A549 (cell line): ENCODE measurements at regions not wholly inside any gene's neighbourhood (a gene's known extent, or its start where the extent isn't known, plus 50 kb on each side); places are given as distances from the start of the nearest gene placed in this dataset.

ENCODE experiments used
- ATAC-seq, 2 experiments: fragments of 200-7000 bp in 1 of 2; fragments of >200 bp in 1 of 2; cut with Nextera tagmentation in 1 of 2; cut with Tn5 transposase in 1 of 2; 3 replicates each; pipeline versions ENCODE4 v1.8.0 to v1.9.1; 2018 to 2020; ENCODE audit warnings: mild to moderate bottlenecking in 1 of 2, moderate library complexity in 1 of 2
- CTCF ChIA-PET: fragments of 300-600 bp; sonication (Branson Sonifier 250); formaldehyde crosslinking; extraction: SDS; loops from one replicate; lab custom pipeline; 2021; ENCODE audit warnings: antibody characterized with exemption, inconsistent platforms; lab: Yijun Ruan, JAX
- POLR2A ChIA-PET: fragments of 350-600 bp; formaldehyde crosslinking; extraction: SDS; loops from one replicate; lab custom pipeline; 2021; ENCODE audit warnings: antibody characterized with exemption, inconsistent platforms; lab: Yijun Ruan, JAX
- DNase-seq, 2 experiments: peaks; one replicate each; pipeline versions ENCODE4 v3.0.0 to v3.0.0-alpha.2; 2011 to 2016; ENCODE audit warnings: low read depth in 1 of 2, low spot score in 1 of 2
- FAIRE-seq: peaks from 2 replicates; lab custom pipeline; 2011; peaks lifted over from hg19 to GRCh38; lab: Jason Lieb, UNC
- H3K27ac ChIP-seq, 2 experiments: fragments of >200 bp; sonication (Bioruptor Twin); formaldehyde crosslinking; 3 replicates each; pipeline ENCODE4 v1.5.1; 2016 to 2017
- H3K4me1 ChIP-seq: fragments of >200 bp; sonication (Bioruptor Twin); formaldehyde crosslinking; 3 replicates; pipeline ENCODE4 v1.6.1; 2016
- H3K4me2 ChIP-seq: fragments of >200 bp; sonication (Bioruptor Twin); formaldehyde crosslinking; 3 replicates; pipeline ENCODE4 v1.6.1; 2016
- H3K4me3 ChIP-seq: fragments of >200 bp; sonication (Bioruptor Twin); formaldehyde crosslinking; 3 replicates; pipeline ENCODE4 v1.5.1; 2016
- H3K9me3 ChIP-seq: fragments of >200 bp; sonication (Bioruptor Twin); formaldehyde crosslinking; 3 replicates; pipeline ENCODE4 v1.6.1; 2016
- ATOH8 ChIP-seq: fragments of 250-450 bp; sonication (Bioruptor Pico); IDR thresholded peaks from 2 replicates; pipeline ENCODE4 v1.5.0; 2020; ENCODE audit warnings: low read depth, mild to moderate bottlenecking, moderate library complexity
- BHLHE40 ChIP-seq: IDR thresholded peaks from 2 replicates; pipeline ENCODE4 v1.6.1; 2012; ENCODE audit warnings: low read depth, low read length, inconsistent platforms
- CBX8 ChIP-seq: fragments of 200-600 bp; sonication (generic); IDR thresholded peaks from 2 replicates; pipeline ENCODE4 v1.6.1; 2016
- CTCF ChIP-seq: fragments of >200 bp; sonication (Bioruptor Twin); formaldehyde crosslinking; IDR thresholded peaks from 3 replicates; pipeline ENCODE4 v1.5.1; 2016
- EHF ChIP-seq: fragments of 250-450 bp; sonication (Bioruptor Pico); IDR thresholded peaks from 2 replicates; pipeline ENCODE4 v1.5.0; 2020; ENCODE audit warnings: mild to moderate bottlenecking
- FOXS1 ChIP-seq: fragments of 250-450 bp; sonication (Bioruptor Pico); IDR thresholded peaks from 2 replicates; pipeline ENCODE4 v1.5.0; 2020; ENCODE audit warnings: mild to moderate bottlenecking, moderate library complexity
- GATA3 ChIP-seq: IDR thresholded peaks from 2 replicates; pipeline ENCODE4 v1.6.1; 2012; ENCODE audit warnings: borderline replicate concordance
- HES2 ChIP-seq: fragments of >200 bp; sonication (Bioruptor Twin); formaldehyde crosslinking; IDR thresholded peaks from 2 replicates; pipeline ENCODE4 v1.6.1; 2016
- JUN ChIP-seq, 2 experiments: fragments of >200 bp; sonication (Bioruptor Twin); formaldehyde crosslinking; IDR thresholded peaks; 2 replicates in 1 of 2; 3 replicates in 1 of 2; pipeline ENCODE4 v1.6.1; 2016 to 2017
- KDM1A ChIP-seq: fragments of 200-600 bp; sonication (generic); IDR thresholded peaks from 2 replicates; pipeline ENCODE4 v1.6.1; 2016; ENCODE audit warnings: low read depth, mild to moderate bottlenecking
- KDM5A ChIP-seq: fragments of 200-600 bp; sonication (generic); IDR thresholded peaks from 2 replicates; pipeline ENCODE4 v1.6.1; 2016; ENCODE audit warnings: antibody characterized with exemption, mild to moderate bottlenecking
- MAFK ChIP-seq: fragments of 450-650 bp; IDR thresholded peaks from 2 replicates; pipeline ENCODE4 v1.6.1; 2014; ENCODE audit not compliant: partially characterized antibody
- NR3C1 ChIP-seq: fragments of >200 bp; sonication (Bioruptor Twin); formaldehyde crosslinking; IDR thresholded peaks from 3 replicates; pipeline ENCODE4 v1.6.1; 2017
- PHF8 ChIP-seq: fragments of 200-600 bp; sonication (generic); IDR thresholded peaks from 2 replicates; pipeline ENCODE4 v1.6.1; 2016; ENCODE audit warnings: low read depth, mild to moderate bottlenecking, antibody characterized with exemption, moderate library complexity, borderline replicate concordance
- POLR2A ChIP-seq: IDR thresholded peaks from 2 replicates; pipeline ENCODE4 v1.6.1; 2012; ENCODE audit warnings: mild to moderate bottlenecking, low read length
- POLR2AphosphoS2 ChIP-seq: conservative IDR thresholded peaks from 2 replicates; pipeline ENCODE4 v1.6.1; 2012; ENCODE audit warnings: low read length, improper control_type of control experiment, inconsistent platforms
- ZC3H11A ChIP-seq: fragments of 450-650 bp; IDR thresholded peaks from 2 replicates; pipeline ENCODE4 v1.6.1; 2014; ENCODE audit warnings: antibody characterized with exemption, mild to moderate bottlenecking
- ZNF302 ChIP-seq: fragments of 250-450 bp; sonication (Bioruptor Pico); IDR thresholded peaks from 2 replicates; pipeline ENCODE4 v1.9.0; 2021; ENCODE audit warnings: inconsistent platforms, mild to moderate bottlenecking, moderate library complexity
- ZSCAN20 ChIP-seq: fragments of 250-450 bp; sonication (Bioruptor Pico); IDR thresholded peaks from 2 replicates; pipeline ENCODE4 v1.8.0; 2022; ENCODE audit warnings: mild to moderate bottlenecking, moderate library complexity
- WGBS: methylation state at CpG from one replicate; pipeline ENCODE4 v1.1.6; 2017; ENCODE audit errors: missing lambda C conversion rate; 5-methylcytosine and 5-hydroxymethylcytosine counted together
- TF ChIP-seq, protein P1 (sequence below): fragments of 450-650 bp; IDR thresholded peaks from 2 replicates; pipeline ENCODE4 v1.6.1; 2014; ENCODE audit warnings: antibody characterized with exemption

DNA sequence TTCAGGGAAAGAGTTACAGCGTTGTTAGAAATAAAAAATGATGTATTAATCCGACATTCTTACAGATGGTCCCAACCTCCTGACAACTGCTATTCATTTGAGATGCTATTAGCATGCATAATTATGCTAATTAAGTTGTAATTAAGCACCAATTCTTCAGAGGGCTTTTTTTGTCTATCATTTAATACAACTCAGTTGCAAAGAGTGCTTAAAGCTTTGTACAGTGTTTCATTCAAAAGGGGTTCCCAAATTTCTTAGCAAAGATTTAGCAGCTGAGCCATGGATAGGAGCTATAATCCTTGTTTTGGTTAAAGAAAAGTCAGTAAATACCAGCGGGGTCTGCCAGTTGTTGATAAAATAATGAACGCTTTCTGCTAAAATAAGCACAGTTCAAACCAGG lies 150.7 kb upstream of the DYNLRB2 start:
- no peaks in the 10 kb centered on the region for H3K4me1 ChIP-seq
- no peak for TF ChIP-seq EHF (CRISPR knock-in tag)
- DNase-seq (no peak), ATAC-seq (no peak), FAIRE-seq (no peak)
- no peak overlapping the region for H3K27ac ChIP-seq
- CTCF ChIA-PET: interaction anchor here (1.1 to 1.9 kb wide), 2 partner anchors 21 to 77 kb away, joined by 3 to 4 read pairs; no protein-coding TSS in a partner anchor
- WGBS: 44% methylated on average over 4 of the region's 4 CpGs
- no peak overlapping the region for H3K4me2 ChIP-seq
- no peaks in the 10 kb centered on the region; the same call in 2 of the 3 replicates for H3K9me3 ChIP-seq
- POLR2A ChIA-PET: no interaction called here
- no peak overlapping the region for H3K4me3 ChIP-seq

- ChIA-PET CTCF (interaction anchor here (0.6 to 1.9 kb wide), 3 partner anchors 20 to 787 kb away, joined by 3 to 4 read pairs (median 3); no protein-coding TSS in a partner anchor), POLR2A (no interaction called here)
- no peak for ATAC-seq
- Histone ChIP-seq H3K4me1 (no peaks in the 10 kb centered on the region), H3K4me2 (no peak overlapping the region), H3K9me3 (no peaks in the 10 kb centered on the region; the same call in 2 of the 3 replicates), H3K27ac (no peak overlapping the region), H3K4me3 (no peak overlapping the region)
- WGBS: 46% methylated on average over 9 of the region's 9 CpGs
- no peak for FAIRE-seq
- TF ChIP-seq MAFK (no peak), FOXS1 (CRISPR knock-in tag) (no peak)
- TF ChIP-seq, protein P1, sequence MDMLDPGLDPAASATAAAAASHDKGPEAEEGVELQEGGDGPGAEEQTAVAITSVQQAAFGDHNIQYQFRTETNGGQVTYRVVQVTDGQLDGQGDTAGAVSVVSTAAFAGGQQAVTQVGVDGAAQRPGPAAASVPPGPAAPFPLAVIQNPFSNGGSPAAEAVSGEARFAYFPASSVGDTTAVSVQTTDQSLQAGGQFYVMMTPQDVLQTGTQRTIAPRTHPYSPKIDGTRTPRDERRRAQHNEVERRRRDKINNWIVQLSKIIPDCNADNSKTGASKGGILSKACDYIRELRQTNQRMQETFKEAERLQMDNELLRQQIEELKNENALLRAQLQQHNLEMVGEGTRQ: no peak
- no peak for DNase-seq
Measured at GRCh38 chr16:80389338-80389737, 151.5 kb upstream of the DYNLRB2 start.

GRCh38 chr16:80387318-80387921 lies 153.4 kb upstream of the DYNLRB2 start:
- WGBS: 78% methylated on average over 15 of the region's 15 CpGs
- H3K27ac ChIP-seq: no peak overlapping the region
- TF ChIP-seq BHLHE40 (no peak), PHF8 (no peak), POLR2A (no peak), KDM5A (no peak), ZSCAN20 (no peak), CTCF (no peak), MAFK (no peak), JUN (IDR thresholded peaks at IDR 0.05) (no peak), ATOH8 (no peak), ZC3H11A (no peak), CBX8 (no peak), ZNF302 (CRISPR knock-in tag) (no peak), POLR2AphosphoS2 (no peak), FOXS1 (CRISPR knock-in tag) (no peak), KDM1A (no peak), GATA3 (no peak), NR3C1 (no peak), HES2 (no peak)
- TF ChIP-seq, all 56 proteins: peak for 0
- Histone ChIP-seq H3K4me3 (no peak overlapping the region), H3K4me1 (no peaks in the 10 kb centered on the region), H3K9me3 (no peaks in the 10 kb centered on the region), H3K4me2 (no peak overlapping the region)
- POLR2A ChIA-PET: no interaction called here
- DNase-seq: no peak
- no peak for FAIRE-seq
- ATAC-seq: no peak
- CTCF ChIA-PET: no interaction called here
